GM12801 (cell line): ENCODE measurements at regions not wholly inside any gene's neighbourhood (a gene's known extent, or its start where the extent isn't known, plus 50 kb on each side); places are given as distances from the start of the nearest gene placed in this dataset.

ENCODE experiments used
- CTCF ChIP-seq: IDR thresholded peaks from one replicate; pipeline ENCODE4 v1.5.1; 2011; ENCODE audit warnings: control low read depth; ENCODE audit not compliant: insufficient read length; ENCODE audit errors: extremely low read depth

GRCh38 chr3:153958635-153959595, 162.3 kb upstream of the ARHGEF26 start:
- no peak for TF ChIP-seq CTCF

- no peak for TF ChIP-seq CTCF
Measured at GRCh38 chr3:153960458-153961074, 160.6 kb upstream of the ARHGEF26 start.

GRCh38 chr3:153961494-153961893, 159.7 kb upstream of the ARHGEF26 start:
- TF ChIP-seq CTCF = no peak

GRCh38 chr3:153963012-153963411, 158.2 kb upstream of the ARHGEF26 start:
- TF ChIP-seq CTCF = no peak

DNA sequence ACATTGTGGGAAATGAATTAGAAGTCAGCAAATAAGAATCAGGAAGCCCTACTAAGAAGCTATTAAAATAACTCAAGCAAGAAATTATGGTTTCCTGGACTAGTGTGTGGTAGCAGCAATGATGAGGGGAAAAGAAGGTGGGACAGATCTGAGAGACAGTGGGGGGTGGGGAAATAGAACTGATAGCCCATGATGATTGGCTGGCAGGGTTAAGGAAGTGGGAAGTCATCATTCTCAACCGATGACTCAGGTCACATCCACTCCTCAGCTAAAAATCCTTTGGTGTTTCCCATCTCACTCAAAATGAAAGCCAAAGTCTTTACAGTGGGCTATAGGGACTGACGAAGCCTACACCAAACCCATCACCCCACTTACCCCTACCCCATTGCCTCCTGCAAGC, 153.9 kb upstream of the ARHGEF26 start:
- no peak for TF ChIP-seq CTCF

DNA sequence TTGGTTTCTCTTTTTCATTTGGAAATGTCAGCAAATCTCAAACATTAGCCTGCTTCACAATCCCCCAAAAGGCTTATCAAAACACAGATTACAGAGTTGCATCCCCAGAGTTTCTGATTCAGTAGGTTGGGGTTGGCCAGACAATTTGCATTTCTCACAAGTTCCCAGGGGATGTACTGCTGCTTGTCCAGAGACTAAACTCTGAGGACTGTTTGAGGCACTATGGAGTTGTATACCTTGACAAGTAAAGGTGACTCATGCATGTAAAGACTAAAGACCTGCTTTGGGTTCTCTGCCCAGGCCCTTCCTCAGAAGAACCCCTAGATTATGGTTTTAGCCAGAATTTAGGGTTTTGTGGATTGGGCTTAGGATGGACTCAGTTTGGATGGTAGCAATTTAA, 151.1 kb upstream of the ARHGEF26 start:
- no peak for TF ChIP-seq CTCF

GRCh38 chr3:153970741-153971347, 150.3 kb upstream of the ARHGEF26 start:
- TF ChIP-seq CTCF = no peak
